Keratinocyte (primary cell): ENCODE measurements at regions not wholly inside any gene's neighbourhood (a gene's known extent, or its start where the extent isn't known, plus 50 kb on each side); places are given as distances from the start of the nearest gene placed in this dataset.

Experiments
- DNase-seq: peaks from one replicate; pipeline ENCODE4 v3.0.0-alpha.2; 2011; ENCODE audit warnings: low read depth, missing footprints, low spot score
- FAIRE-seq: peaks from 2 replicates; lab custom pipeline; 2011; peaks lifted over from hg19 to GRCh38; lab: Jason Lieb, UNC
- H2AFZ ChIP-seq: 2 replicates; pipeline ENCODE4 v1.6.0; 2012; ENCODE audit warnings: low read length, control low read depth, inconsistent platforms; ENCODE audit not compliant: control insufficient read depth
- H3K27ac ChIP-seq: 2 replicates; pipeline ENCODE4 v1.5.1; 2011; ENCODE audit warnings: low read length; ENCODE audit not compliant: control insufficient read depth, insufficient read depth
- H3K27me3 ChIP-seq: 3 replicates; pipeline ENCODE4 v1.6.0; 2011; ENCODE audit warnings: low read length; ENCODE audit not compliant: control insufficient read depth, insufficient read depth; ENCODE audit errors: extremely low read depth
- H3K36me3 ChIP-seq, 2 experiments: 2 replicates in 1 of 2; 3 replicates in 1 of 2; pipeline ENCODE4 v1.5.1; 2011; ENCODE audit warnings: low read length in 2 of 2, mild to moderate bottlenecking in 1 of 2; ENCODE audit not compliant: control insufficient read depth in 2 of 2, insufficient read depth in 2 of 2; ENCODE audit errors: extremely low read depth in 1 of 2
- H3K4me1 ChIP-seq: 3 replicates; pipeline ENCODE4 v1.5.1; 2011; ENCODE audit warnings: low read length; ENCODE audit not compliant: control insufficient read depth, insufficient read depth; ENCODE audit errors: extremely low read depth
- H3K4me2 ChIP-seq: 3 replicates; pipeline ENCODE4 v1.6.0; 2011; ENCODE audit warnings: low read depth, low read length; ENCODE audit not compliant: control insufficient read depth, insufficient read depth; ENCODE audit errors: extremely low read depth
- H3K4me3 ChIP-seq, 3 experiments: fragments of 200-600 bp in 1 of 3; sonication (generic) in 1 of 3; 2 replicates in 2 of 3; 3 replicates in 1 of 3; pipeline ENCODE4 v1.5.1; 2011 to 2016; ENCODE audit warnings: low read length in 3 of 3, mild to moderate bottlenecking in 3 of 3, control low read depth in 2 of 3, inconsistent platforms in 1 of 3, low read depth in 1 of 3, mixed read lengths in 1 of 3, mixed run types in 1 of 3, moderate library complexity in 1 of 3; ENCODE audit not compliant: control insufficient read depth in 2 of 3, insufficient read depth in 2 of 3; ENCODE audit errors: extremely low read depth in 1 of 3
- H3K79me2 ChIP-seq: 2 replicates; pipeline ENCODE4 v1.6.0; 2012; ENCODE audit warnings: low read length; ENCODE audit not compliant: control insufficient read depth, insufficient read depth
- H3K9ac ChIP-seq: 3 replicates; pipeline ENCODE4 v1.6.0; 2011; ENCODE audit warnings: low read length; ENCODE audit not compliant: control insufficient read depth, insufficient read depth; ENCODE audit errors: extremely low read depth
- H3K9me1 ChIP-seq: 3 replicates; pipeline ENCODE4 v1.6.0; 2011; ENCODE audit warnings: low read length; ENCODE audit not compliant: control insufficient read depth, insufficient read depth; ENCODE audit errors: extremely low read depth
- H3K9me3 ChIP-seq: 2 replicates; pipeline ENCODE4 v1.5.1; 2012; ENCODE audit warnings: low read depth, low read length; ENCODE audit not compliant: control insufficient read depth
- H4K20me1 ChIP-seq: 3 replicates; pipeline ENCODE4 v1.6.0; 2011; ENCODE audit warnings: low read length; ENCODE audit not compliant: control insufficient read depth, insufficient read depth; ENCODE audit errors: extremely low read depth
- EZH2 ChIP-seq: IDR thresholded peaks from one replicate; pipeline ENCODE4 v1.6.1; 2012; ENCODE audit warnings: inconsistent platforms, mild to moderate bottlenecking, low read length, moderate library complexity
- dilution Hi-C: fragments of 300-500 bp; cut with MboI; formaldehyde crosslinking; loops from one replicate; pipeline ENCODE4 v1.7.0; 2020; ENCODE audit warnings: low sequenced_read_pairs; ENCODE audit not compliant: extremely low pct_ligation_motif_present
- TF ChIP-seq, protein P1 (sequence below), 3 experiments: IDR thresholded peaks in 1 of 3; conservative IDR thresholded peaks in 1 of 3; optimal IDR thresholded peaks in 1 of 3; 2 replicates in 2 of 3; 3 replicates in 1 of 3; pipeline versions ENCODE3 to v1.5.1; 2011; ENCODE audit warnings: low read length in 3 of 3, mild to moderate bottlenecking in 3 of 3, moderate library complexity in 2 of 3, control low read depth in 1 of 3, inconsistent platforms in 1 of 3; ENCODE audit not compliant: insufficient read depth in 2 of 3; ENCODE audit errors: extremely low read depth in 1 of 3

DNA sequence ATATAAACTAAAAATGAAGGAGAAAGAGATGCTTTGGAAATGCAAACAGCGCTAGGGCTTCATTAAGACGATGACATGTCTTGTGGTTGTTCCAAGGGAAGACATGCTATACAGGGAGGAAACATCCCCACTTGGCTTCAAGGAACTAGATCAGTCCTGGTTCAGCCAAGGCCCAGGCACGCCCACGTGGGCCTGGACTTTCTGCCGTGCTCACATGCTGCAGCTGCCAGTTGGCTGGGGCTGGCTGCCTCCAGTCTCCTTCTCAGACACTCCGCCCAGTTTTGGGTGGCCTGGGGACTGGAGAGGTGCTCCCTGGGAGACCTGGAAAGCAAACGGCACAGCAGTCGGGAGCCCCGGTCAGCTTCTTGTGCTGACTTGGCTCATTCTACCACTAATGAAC is 109.6 kb downstream of the GLI2 start:
- no peaks in the 10 kb centered on the region for H3K27me3 ChIP-seq
- no peak overlapping the region for H3K4me3 ChIP-seq
- dilution Hi-C loops, result no loop called here
- no peak overlapping the region for H3K4me2 ChIP-seq
- H3K79me2 ChIP-seq, result no peaks in the 10 kb centered on the region
- no peaks in the 10 kb centered on the region for H3K36me3 ChIP-seq
- H3K9me1 ChIP-seq, result no peaks in the 10 kb centered on the region
- no peak overlapping the region for H3K9ac ChIP-seq
- H4K20me1 ChIP-seq, result no peaks in the 10 kb centered on the region
- peaks cover 5% of the 10 kb centered on the region for H3K4me1 ChIP-seq
- H3K27ac ChIP-seq, result no peak overlapping the region
- H3K9me3 ChIP-seq, result no peaks in the 10 kb centered on the region
- peak overlapping the region; percentile 31 for H2AFZ ChIP-seq
- TF ChIP-seq, protein P1, sequence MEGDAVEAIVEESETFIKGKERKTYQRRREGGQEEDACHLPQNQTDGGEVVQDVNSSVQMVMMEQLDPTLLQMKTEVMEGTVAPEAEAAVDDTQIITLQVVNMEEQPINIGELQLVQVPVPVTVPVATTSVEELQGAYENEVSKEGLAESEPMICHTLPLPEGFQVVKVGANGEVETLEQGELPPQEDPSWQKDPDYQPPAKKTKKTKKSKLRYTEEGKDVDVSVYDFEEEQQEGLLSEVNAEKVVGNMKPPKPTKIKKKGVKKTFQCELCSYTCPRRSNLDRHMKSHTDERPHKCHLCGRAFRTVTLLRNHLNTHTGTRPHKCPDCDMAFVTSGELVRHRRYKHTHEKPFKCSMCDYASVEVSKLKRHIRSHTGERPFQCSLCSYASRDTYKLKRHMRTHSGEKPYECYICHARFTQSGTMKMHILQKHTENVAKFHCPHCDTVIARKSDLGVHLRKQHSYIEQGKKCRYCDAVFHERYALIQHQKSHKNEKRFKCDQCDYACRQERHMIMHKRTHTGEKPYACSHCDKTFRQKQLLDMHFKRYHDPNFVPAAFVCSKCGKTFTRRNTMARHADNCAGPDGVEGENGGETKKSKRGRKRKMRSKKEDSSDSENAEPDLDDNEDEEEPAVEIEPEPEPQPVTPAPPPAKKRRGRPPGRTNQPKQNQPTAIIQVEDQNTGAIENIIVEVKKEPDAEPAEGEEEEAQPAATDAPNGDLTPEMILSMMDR (optimal IDR thresholded peaks at IDR 0.05 in 1 of 3, IDR thresholded peaks at IDR 0.05 in 1 of 3, conservative IDR thresholded peaks at IDR 0.05 in 1 of 3; ENCODE audit: extremely low read depth in 1 of 3, insufficient read depth in 2 of 3, low read length in 3 of 3), result no peak
- no peak for TF ChIP-seq EZH2
- DNase-seq (no peak), FAIRE-seq (no peak)

DNA sequence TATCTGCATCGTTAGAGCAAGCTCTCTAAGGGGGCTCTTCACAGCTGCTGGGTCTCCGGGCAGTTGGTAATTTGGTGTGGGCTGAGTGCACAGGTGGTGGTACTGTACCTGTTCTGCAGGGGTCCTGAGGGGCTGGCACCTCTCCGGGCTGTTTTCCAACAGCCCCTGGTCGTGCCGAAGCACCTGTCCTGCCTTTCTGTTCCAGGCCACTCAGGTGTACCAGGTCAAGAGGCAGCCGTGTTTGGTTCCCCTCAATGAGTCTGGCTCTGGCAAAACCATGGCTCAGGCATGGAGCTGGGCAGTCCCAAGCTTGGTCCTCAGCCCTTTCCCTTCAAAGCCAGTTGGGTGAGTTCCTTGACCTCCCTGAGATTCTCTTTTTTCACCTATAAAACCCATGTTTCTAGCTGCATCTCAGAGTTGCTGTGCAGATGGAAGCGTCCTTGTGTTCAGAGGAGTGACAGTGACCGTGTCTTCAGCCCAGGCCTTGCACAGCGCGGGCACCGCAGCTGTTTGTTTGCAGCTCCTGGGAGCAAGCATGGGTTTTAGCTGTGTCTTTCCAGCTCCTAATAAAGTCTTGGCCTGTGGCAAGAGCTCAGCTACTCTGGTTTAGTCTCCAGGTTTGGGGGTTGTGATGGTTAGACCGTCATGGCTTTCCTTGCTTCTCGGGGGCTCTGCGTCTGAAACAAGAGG is 110.9 kb downstream of the GLI2 start:
- H3K9ac ChIP-seq, result no peak overlapping the region
- dilution Hi-C loops, result no loop called here
- no peaks in the 10 kb centered on the region for H3K9me1 ChIP-seq
- FAIRE-seq (no peak), DNase-seq (no peak)
- H3K4me3 ChIP-seq, result no peak overlapping the region
- H3K4me1 ChIP-seq, result peaks cover 5% of the 10 kb centered on the region
- H3K79me2 ChIP-seq, result no peaks in the 10 kb centered on the region
- no peaks in the 10 kb centered on the region for H4K20me1 ChIP-seq
- no peak overlapping the region for H3K27ac ChIP-seq
- H3K4me2 ChIP-seq, result no peak overlapping the region
- no peaks in the 10 kb centered on the region for H3K27me3 ChIP-seq
- no peaks in the 10 kb centered on the region for H3K9me3 ChIP-seq
- TF ChIP-seq, protein P1 (optimal IDR thresholded peaks at IDR 0.05 in 1 of 3, IDR thresholded peaks at IDR 0.05 in 1 of 3, conservative IDR thresholded peaks at IDR 0.05 in 1 of 3; ENCODE audit: extremely low read depth in 1 of 3, insufficient read depth in 2 of 3, low read length in 3 of 3), result no peak
- TF ChIP-seq EZH2, result no peak
- no peaks in the 10 kb centered on the region for H3K36me3 ChIP-seq
- no peak overlapping the region for H2AFZ ChIP-seq
